ENCODE measurements at regions not wholly inside any gene's neighbourhood (a gene's known extent, or its start where the extent isn't known, plus 50 kb on each side); places are given as distances from the start of the nearest gene placed in this dataset.

DNA sequence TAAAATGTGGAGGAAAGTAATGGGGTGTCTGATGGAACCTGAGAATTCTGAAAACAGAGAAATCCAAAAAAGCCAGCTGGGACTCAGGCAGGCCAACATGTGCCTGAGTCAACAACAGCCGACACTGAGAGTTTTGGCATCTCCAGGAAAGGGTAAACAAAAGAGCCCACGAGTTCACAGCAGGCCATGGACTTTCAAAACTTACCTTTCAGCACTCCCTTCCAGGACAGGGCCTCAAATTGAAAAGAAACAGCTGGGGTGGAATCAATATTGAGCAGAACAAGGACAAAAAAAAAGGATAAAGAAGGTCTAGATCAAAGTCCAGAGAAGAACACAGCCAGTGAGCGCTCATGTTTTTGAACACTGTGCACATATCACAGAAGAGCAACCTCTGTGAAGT, 735.4 kb upstream of the GRM7 start:
- DNase-seq: no peak

DNA sequence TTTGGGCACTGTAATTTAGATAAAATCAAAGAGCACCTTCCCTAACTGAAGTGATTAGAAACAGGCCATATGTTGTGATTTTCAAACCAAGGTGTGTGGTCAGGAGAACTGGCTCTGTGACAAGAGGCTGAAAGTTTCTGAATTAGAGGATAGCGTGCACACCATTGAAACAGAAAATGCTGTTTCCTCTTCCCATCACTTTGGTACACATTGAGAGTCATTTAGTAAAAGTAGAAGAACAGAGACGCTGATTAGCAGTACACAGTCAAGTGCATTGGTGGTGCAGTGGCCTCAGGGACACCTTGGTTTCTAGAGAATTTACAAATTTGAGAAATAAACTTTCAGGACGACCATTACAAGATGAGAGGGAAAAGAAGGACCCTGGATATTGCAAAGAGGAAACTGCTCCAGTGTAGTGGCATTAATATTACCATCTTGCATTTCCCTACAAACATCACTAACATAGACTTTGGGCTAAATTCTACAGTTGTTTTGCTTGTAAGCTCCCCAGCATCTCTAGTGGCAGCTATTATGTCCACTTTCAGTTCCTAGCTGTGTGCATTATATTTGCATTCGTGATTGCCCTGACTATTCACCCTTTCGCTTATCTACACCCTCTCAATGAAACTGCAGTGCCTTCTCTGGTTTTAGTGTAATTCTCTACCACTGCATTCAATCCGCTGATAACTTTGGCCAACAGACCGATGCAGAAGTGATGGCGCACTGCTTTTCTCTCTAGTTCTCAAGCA, 728.1 kb upstream of the GRM7 start:
- DNase-seq: no peak

DNA sequence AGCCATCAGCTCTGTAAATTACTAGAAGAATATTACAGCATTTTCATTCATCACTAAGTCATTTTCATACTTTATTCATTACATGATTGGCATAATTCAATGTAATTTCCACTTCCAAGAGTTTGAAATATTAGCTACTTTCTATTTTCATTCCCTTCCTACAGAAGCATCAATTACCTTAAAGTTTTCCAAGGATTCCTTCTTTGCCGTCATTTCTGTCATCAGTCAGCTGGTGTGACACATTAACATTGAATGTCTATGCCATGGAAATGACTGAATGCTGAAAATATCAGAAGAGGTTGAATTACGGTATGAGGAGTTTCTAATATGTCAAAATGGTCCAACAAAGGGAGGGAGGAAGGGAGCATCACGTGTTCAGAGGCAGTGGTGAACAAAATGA, 718.2 kb upstream of the GRM7 start:
- no peak for DNase-seq

DNA sequence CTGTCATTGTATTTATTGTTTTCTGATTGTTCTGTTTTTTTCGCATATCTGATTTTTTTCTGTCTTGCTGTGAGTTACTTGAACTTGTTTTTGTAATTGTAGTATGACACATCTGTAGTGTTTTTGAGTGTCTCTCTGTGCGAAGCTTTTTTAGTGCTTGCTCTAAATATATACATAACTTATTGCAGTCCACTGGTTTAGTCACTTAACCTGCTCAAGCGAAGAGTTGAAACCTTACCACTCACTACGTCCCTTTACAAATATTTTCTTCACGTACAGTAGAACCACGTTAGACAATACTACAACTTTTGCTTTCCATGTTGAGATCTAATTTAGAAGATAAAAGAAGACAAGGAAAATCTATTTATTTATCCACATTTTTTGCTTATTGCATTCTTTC, 713.0 kb upstream of the GRM7 start:
- no peak for DNase-seq

DNA sequence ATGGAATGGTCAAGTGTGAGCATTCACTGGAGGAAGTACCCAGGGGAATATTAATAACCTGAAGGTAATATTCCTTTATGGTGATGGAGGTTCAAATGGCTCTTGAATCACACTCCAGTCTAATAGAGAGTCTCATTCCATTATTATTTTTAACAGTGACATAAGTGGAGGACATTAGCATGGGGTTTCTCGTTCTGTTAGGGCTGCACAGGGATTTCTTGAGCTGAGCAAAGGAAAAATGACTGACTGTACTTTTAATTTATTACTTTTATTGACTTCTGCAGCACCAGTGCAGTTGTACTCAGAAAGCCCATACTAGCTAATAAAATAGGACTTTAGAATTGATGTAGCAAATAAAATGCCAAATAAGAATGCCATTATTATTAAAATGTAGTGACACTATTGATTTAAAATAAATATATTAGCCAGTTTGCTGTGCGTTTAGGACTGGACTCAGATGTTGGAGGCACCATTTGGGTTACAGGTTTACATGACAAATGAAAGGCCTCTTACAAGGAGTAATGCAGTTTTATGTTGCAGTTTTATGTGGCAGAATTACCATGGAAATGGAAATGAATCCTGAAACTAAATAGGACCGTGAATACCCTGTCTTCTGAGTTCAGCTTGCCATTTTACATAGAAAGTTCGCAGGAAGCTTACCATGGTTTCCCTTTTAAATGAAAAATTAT, 705.1 kb upstream of the GRM7 start:
- no peak for DNase-seq

DNA sequence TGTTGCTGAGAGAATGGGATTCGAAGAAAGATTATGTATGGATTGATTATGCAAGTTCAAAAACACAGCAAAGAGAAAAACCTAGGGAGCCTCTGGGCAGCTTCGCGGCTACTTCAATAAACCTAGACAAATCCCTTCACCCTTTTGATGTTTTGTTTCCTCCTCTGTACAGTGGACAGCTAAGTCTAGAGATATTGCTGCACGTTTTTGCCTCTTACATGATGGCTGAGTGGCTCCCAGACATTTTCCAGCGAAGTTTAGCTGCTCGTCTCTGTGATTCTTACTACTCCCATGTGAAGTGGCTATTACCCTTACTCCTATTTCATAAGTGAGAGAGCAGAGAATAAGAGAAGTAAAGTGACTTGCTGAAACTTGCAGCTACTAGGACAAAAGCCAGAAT, 695.0 kb upstream of the GRM7 start:
- DNase-seq: no peak

DNA sequence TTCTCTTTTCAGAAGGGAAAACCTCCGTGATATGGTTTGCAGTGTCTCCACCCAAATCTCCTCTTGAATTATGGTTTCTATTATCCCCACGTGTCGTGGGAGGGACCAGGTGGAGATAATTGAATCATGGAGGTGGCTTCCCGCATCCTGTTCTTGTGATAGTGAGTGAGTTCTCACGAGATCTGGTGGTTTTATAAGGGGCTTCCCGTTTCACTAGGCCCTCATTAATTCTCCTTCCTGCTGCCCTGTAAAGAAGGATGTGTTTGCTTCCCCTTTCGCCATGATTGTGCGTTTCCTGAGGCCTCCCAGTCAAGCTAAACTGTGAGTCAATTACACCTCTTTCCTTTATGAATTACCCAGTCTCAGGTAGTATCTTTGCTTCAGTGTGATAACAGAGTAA, 692.7 kb upstream of the GRM7 start:
- no peak for DNase-seq

DNA sequence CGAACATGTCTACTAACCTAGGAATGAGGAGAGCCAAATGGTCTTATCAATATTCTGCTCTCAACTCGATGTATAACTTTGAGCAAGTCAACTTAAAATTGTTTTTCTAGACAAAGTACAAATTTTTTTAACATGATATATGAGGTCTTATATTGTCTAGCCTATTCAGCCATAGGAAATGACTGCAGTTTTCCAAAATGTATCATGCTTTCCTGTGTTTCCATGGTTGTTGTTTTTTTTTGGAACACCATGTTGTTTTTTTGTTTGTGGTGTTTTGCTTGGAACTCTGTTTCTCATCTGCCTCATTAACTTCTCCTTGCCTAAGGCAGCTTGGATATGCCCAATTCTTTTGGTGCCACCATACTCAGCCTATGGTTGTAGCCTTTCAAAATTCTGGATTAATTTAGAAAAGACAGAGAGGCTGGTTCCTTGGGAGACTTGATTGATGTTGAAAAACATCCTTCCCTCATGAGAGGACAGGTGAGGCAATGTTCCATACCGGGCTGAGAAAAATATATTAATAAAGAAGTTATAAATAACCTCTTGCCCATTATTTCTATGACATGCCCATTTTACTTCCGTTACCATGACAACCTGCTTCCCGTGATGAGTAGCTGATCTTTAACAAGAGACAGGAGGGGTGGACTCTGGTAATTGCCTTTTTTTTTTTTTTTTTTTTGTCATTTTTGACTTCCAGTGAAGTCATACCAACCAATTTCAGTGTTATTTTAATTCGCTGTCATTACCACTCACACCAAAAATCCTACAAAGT, 687.9 kb upstream of the GRM7 start:
- DNase-seq: no peak

DNA sequence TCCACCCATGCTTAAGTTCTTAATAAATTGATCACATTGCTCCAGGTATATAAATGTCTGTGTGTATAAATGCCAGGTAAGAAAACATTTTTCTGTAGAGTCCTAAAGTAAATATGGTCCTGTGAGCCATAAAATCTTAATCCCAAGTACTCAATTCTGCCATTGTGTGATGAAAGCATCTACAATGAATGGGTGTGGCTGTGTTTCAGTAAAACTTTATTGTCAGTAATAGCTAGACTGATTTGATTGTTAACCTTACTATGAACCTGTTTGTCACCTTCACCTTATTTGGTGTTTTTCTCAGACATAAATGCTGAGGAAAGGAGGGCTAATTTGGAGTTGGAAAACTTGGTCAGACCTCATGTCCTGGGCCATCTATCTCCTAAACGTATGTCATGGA, 683.5 kb upstream of the GRM7 start:
- no peak for DNase-seq

DNA sequence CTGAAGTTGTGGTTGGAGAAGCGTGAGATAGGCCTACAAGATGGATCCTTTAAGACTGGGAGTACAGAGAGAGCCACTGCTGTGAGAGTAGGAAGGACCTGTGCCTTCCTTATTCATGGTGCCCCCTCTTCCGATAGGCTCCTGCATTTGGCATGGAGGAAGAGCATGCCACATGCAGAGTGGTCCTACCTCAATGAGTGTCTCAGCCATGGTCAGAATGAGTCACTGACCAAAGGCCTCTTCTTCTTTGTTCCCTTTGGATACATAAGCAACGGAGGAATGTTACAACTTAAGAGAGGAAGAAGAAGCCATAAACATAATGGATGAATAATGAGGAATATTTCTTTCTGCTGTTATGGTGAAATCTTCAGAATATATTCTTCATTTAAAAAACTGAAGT, 681.2 kb upstream of the GRM7 start:
- no peak for DNase-seq

DNA sequence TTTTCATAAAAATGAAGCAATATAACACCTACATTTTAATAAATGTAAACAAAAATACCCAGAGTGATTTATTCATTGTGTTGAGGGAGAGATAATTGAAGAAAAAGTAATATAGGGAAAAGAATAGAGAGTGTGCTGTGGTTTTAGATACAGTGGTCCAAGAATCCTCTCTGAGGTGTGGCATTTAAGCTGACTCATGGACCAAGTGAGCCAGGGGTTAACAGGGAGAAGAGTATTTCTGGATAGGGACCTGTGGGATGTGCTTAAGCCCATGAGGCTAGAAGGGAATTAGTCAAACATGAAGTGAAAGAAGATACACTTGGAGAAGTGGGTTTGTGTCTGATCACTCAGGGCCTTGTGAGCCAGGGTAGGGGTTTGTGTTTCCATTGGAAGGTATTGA, 680.7 kb upstream of the GRM7 start:
- DNase-seq: no peak

DNA sequence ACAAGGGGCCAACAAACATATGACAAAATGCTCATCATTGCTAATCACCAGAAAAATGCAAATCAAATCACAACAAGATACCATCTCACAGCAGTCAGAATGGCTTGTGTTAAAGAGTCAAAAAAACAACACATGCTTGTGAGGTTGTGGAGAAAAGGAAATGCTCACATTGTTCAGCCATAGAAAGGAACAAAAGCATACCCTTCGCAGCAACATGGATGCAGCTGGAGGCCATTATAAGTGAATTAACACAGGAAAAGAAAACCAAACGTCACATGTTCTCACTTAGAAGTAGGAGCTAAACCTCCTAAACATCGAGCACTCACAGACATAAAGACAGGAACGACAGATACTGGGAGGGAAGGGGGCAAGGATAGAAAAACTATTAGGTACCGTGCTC, 678.4 kb upstream of the GRM7 start:
- no peak for DNase-seq

DNA sequence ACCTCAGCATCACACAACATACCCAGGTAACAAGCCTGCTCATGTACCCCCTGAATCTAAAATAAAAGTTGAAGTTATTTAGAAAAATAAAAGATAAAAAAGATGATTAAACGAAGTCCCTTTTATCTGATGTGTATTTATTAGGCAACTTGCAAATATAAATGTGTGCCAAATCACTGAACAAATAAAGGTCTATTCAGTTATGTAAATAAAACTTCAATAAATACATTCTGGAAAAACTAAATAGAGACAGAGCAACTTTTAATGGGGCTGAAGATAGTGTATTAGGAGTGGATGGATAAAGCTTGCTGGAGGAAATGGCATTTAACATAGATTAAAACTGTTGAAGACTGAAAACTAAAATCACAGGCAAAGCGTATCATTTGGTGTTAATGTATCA, 678.0 kb upstream of the GRM7 start:
- no peak for DNase-seq

DNA sequence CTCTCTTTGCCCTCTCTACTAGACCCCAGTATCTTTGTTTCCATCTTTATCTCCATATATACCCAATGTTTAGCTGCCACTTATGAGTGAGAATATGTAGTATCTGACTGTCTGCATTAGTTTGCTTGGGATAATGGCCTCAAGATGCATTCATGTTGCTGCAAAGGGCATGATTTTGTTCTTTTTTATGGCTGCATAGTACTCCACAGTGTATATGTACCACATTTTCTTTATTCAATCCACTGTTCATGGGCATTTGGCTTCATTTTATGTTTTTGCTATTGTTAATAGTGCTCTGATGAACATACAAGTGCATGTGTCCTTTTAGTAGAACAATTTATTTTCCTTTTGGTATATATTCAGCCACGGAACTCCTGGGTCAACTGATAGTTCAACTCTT, 671.5 kb upstream of the GRM7 start:
- no peak for DNase-seq

DNA sequence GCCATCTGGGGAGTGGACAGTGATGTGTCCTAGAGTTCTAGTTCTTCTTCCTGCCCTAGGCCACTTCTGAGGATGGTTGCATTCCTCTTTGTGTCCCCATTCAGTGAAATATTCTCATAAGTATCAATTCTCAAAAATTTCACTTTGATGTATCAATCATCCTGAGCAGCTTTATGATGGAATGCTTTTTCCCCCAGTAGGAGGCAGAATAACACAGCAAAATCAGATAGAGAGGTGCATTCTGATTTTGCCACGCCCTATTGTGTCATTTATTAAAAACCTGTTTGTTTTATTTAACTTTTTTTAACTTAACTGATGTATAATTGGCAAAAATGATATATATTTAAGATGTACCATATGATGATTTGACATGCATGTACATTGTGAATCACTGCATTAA, 656.0 kb upstream of the GRM7 start:
- DNase-seq: no peak

DNA sequence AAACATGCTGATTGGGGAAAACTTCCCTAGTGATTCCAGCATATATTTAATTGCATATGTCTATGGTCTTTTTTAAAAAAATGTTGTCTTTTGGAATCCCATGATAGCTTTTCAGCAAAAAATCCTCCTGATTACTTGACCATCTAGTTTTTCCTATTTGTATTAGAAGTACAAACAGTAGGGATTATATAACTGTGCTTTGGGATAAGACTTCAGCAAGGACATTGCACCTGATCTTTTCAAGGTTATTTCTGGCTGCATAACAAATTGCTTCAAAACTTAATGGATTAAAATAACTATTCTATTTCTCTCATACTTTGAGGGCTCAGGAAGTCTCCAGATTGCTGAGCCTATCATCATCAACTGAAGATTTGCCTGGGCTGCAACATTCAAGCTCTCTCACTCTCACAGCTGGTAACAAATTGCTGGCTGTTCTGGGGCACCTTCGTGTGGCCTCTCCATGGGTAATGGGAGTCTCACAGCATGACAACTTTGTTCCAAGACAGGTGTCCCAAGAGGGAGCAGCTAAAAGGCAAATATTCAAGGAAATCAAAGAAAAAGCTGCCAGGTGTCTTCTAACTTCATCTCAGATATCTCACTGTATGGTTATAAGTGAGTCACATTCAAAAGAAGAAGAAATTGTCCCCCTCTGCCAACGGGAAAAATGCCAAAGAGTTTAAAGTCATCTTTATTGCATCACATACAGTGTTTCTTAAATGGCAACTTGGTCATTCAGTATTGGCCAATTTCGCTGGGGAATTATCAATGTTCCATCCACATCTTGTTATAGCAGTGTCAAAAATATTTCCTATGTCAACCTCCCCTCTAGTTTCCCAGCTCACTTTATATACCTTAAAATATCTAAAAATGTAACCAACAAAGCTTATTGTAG, 644.5 kb upstream of the GRM7 start:
- no peak for DNase-seq

DNA sequence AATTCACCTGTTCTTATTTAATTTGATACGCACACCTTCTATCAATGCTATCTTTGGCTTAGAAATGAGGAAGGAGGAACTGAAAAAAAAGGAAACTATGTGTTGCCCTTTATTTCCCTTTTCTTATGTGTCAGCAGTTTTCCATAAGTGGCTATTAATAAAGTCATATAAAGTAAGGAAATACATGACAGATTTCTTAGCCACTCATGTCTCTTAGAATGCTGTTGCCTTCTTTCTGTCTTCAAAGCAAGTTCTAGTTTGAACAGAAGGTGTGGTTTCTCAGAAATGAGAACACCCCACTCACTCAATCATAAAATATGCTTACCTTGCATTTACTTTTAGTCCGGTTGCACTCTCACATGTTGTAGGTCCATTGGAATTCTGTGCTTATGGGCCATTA, 640.5 kb upstream of the GRM7 start:
- no peak for DNase-seq

DNA sequence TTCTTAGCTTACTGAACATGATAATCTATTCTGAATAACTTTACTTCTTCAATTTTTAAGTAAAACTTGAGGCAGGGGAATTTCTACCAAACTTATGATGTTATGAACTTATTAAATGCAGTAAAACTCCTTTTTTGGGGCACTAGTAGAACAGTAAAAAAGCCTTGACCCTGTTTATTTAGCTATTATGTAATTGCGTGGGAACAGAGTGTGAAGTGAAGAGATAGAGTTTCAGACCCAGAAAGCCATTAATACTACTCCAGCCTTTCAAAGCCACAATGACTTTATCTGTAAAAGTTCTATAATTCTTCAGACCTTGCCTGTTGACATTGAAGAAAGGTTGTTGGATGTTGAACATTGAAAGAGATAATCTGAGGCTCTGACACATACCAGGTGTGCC, 638.8 kb upstream of the GRM7 start:
- no peak for DNase-seq

DNA sequence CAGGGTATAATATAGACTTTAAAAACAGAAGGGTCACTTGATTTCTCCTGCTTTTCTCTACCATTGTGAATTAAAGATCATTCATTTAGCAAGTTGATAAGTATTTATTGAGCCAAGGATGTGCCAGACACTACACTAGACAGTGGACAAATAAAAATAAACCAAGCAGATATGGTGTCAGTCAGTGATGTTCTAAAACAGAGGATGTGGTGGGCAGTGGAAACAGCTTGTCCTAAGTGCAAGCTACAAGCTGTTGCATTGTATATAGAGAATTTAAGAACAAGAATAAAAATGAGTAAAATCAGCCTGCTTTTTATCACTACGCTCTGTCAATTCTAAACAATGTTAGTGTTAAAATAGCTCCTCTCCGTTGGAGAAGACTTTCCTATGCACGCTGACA, 637.3 kb upstream of the GRM7 start:
- DNase-seq: no peak

DNA sequence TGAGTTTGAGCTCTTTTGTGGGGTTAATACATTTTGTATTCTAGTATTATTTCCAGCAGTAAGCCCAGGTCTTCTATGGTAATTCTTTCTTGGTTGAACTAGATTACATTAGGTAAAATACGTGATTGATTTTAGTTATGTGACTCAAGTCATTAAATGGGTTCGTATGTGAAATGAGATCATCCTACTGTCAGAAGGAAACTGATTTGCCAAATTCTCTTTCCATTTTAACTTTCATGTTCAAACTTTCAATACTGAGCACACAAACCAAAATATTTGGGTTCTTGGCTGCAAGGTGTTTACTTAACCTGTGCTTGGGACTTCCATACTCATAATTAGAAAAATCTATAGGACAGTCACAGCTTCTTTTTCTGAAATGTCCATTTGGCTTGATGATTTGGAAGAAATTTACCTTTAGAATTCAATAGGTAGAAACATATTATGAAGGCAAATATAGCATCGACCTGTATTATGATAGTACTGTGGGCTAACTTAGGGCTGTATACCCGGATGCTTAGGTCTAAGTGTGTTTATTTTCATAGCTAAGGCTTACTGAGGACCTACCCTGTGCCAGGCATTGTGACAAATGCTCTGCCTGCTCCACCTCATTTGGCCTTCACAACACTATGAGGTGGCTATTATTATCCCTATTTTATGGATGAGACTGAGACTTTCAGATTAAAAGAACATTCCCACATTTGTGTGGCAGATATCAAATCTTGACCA, 631.8 kb upstream of the GRM7 start:
- no peak for DNase-seq

DNA sequence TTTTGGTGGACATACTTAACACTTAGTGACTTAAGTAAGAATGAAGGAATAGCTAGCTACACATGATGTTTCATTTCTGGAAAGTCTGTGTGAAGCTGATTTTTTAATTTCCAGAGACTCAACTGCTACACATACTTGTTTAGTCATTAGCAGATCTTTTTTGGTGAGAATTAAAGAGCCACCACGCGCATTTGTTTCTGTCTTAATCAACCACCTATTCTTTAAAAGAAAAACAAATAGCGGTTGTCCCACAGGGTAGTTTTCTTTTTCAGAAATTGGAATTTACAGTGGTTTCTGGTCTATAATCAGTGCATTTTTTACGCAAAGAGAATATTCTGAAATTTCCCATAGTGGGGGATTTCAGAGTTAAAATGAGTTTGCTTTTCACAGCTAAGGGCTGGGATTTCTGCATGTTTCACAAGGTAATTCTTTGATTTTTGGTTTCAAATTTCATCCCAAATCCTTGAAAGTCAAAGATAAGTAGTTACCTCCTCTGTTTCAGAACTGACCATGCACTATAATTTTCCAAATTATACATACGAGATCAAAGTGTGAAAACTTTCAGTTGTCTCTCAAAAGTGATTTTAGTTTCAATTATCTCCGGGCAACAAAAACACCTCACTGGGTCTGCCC, 631.0 kb upstream of the GRM7 start:
- DNase-seq: no peak

DNA sequence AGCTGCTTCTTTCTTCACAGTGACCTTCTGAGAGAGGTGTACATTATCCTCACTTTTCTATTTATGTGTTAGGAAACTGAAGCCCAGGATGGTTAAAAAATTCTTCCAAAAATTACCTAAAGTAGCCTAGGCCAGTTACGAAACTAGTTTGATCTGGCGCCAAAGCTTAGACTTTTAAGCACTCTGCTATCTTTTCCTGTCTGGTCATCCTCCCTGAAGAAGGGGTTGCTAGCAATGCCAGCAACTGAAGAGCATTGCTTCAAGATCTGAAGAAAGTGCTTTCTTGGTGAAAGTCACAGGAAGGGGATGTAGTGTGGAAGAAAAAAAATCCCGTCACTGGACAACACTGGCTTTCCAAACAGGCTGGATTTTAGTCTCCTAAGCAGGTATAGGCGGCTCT, 618.8 kb upstream of the GRM7 start:
- DNase-seq: no peak

Measured in CD4-positive, alpha-beta T cell treated with Interleukin-12 subunit alpha and Interleukin-12 subunit beta, for 1 hour (primary cell).